ENCODE measurements at regions not wholly inside any gene's neighbourhood (a gene's known extent, or its start where the extent isn't known, plus 50 kb on each side); places are given as distances from the start of the nearest gene placed in this dataset.

DNA sequence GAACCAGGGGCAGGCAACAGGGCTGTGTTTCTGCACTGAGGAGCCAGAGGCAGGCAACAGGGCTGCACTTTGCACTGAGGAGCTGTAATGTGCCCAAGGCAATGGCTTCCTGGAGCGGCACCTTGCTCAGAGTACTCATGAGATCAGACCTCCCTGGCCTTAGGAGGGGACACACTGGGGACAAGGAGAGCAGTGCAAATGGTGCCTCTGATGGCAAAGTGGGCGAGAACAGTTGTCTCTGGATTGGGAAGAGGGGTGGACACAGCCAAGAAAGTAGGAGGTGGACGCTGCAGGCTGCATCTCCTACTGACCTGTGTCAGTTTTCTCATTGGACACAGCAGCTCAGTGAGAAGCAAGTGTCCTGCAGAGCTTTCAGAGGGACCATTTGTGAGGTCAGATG lies 1443.3 kb downstream of the TBC1D22A start:
- TF ChIP-seq, protein P1, sequence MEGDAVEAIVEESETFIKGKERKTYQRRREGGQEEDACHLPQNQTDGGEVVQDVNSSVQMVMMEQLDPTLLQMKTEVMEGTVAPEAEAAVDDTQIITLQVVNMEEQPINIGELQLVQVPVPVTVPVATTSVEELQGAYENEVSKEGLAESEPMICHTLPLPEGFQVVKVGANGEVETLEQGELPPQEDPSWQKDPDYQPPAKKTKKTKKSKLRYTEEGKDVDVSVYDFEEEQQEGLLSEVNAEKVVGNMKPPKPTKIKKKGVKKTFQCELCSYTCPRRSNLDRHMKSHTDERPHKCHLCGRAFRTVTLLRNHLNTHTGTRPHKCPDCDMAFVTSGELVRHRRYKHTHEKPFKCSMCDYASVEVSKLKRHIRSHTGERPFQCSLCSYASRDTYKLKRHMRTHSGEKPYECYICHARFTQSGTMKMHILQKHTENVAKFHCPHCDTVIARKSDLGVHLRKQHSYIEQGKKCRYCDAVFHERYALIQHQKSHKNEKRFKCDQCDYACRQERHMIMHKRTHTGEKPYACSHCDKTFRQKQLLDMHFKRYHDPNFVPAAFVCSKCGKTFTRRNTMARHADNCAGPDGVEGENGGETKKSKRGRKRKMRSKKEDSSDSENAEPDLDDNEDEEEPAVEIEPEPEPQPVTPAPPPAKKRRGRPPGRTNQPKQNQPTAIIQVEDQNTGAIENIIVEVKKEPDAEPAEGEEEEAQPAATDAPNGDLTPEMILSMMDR (IDR thresholded peaks at IDR 0.05) = no peak
- TF ChIP-seq EZH2 (IDR thresholded peaks at IDR 0.05; ENCODE audit: borderline replicate concordance, insufficient read depth, low read depth, low read length, poor library complexity, severe bottlenecking) = no peak
